ENCODE measurements at regions not wholly inside any gene's neighbourhood (a gene's known extent, or its start where the extent isn't known, plus 50 kb on each side); places are given as distances from the start of the nearest gene placed in this dataset.

DNA sequence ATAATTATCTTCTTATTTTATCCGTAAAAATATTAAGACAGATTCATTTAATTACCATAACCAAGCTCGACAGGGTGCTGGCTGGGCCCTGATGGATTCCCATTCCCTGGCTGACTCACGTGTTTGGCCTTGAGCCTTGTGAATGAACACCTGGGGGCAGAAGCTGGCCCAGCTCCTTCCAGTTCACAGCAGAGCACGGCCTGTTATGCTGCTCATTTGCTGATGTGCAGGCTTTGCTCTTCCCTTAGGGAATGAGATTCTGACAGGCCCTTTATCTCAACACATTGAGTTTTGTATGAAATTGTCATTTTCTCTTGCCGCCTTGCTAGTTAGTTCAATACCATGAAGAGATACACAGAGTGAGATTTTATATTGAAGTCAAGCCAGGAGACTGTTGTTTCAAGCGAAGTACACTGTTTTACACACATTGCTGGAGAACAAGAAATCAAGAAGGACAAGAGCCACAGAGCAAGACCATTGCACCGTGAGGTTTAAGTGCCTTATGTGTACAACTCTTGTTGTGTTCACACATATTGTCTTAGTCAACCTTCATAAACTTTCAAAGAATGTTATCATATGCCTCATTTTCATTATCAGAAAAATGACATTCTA is 1583.3 kb downstream of the STIM2 start:
- no peak for TF ChIP-seq POLR2A (IDR thresholded peaks at IDR 0.05; ENCODE audit: low read length)
- no peak for TF ChIP-seq GATA1 (IDR thresholded peaks at IDR 0.05; ENCODE audit: low read depth, low read length)
